ENCODE measurements at regions not wholly inside any gene's neighbourhood (a gene's known extent, or its start where the extent isn't known, plus 50 kb on each side); places are given as distances from the start of the nearest gene placed in this dataset.

GRCh38 chr10:8430321-8430720 is 375.8 kb downstream of the GATA3 start:
- no peak for DNase-seq (ENCODE audit: low read depth)

GRCh38 chr10:8431511-8431910 is 377.0 kb downstream of the GATA3 start:
- DNase-seq (ENCODE audit: low read depth), result no peak

- no peak for DNase-seq (ENCODE audit: low read depth)
These were observed 380.9 kb downstream of the GATA3 start for GRCh38 chr10:8435186-8436055.

GRCh38 chr10:8437896-8438295 is 383.4 kb downstream of the GATA3 start:
- DNase-seq (ENCODE audit: low read depth), result no peak

- no peak for DNase-seq (ENCODE audit: low read depth)
These were observed 384.1 kb downstream of the GATA3 start for GRCh38 chr10:8438603-8439002.

GRCh38 chr10:8439040-8439439 is 384.6 kb downstream of the GATA3 start:
- no peak for DNase-seq (ENCODE audit: low read depth)

GRCh38 chr10:8444630-8445029 is 390.1 kb downstream of the GATA3 start:
- DNase-seq (ENCODE audit: low read depth), result peak; percentile 16

GRCh38 chr10:8445353-8445752 is 390.9 kb downstream of the GATA3 start:
- no peak for DNase-seq (ENCODE audit: low read depth)

GRCh38 chr10:8449909-8450308 is 395.4 kb downstream of the GATA3 start:
- DNase-seq (ENCODE audit: low read depth), result no peak

- DNase-seq (ENCODE audit: low read depth), result no peak
These were observed 399.1 kb downstream of the GATA3 start for GRCh38 chr10:8453587-8453986.

- DNase-seq (ENCODE audit: low read depth), result no peak
These were observed 399.9 kb downstream of the GATA3 start for GRCh38 chr10:8454357-8454756.

GRCh38 chr10:8455181-8455580 is 400.7 kb downstream of the GATA3 start:
- no peak for DNase-seq (ENCODE audit: low read depth)

GRCh38 chr10:8456386-8456785 is 401.9 kb downstream of the GATA3 start:
- no peak for DNase-seq (ENCODE audit: low read depth)

- no peak for DNase-seq (ENCODE audit: low read depth)
These were observed 406.1 kb downstream of the GATA3 start for GRCh38 chr10:8460626-8461025.

GRCh38 chr10:8462565-8462964 is 408.1 kb downstream of the GATA3 start:
- DNase-seq (ENCODE audit: low read depth), result no peak

- no peak for DNase-seq (ENCODE audit: low read depth)
These were observed 409.4 kb downstream of the GATA3 start for GRCh38 chr10:8463853-8464252.

GRCh38 chr10:8468477-8468876 is 414.0 kb downstream of the GATA3 start:
- DNase-seq (ENCODE audit: low read depth), result no peak

- no peak for DNase-seq (ENCODE audit: low read depth)
These were observed 418.7 kb downstream of the GATA3 start for GRCh38 chr10:8473205-8473604.

- DNase-seq (ENCODE audit: low read depth), result no peak
These were observed 422.8 kb downstream of the GATA3 start for GRCh38 chr10:8477300-8477699.

GRCh38 chr10:8481718-8482504 is 427.4 kb downstream of the GATA3 start:
- no peak for DNase-seq (ENCODE audit: low read depth)

- DNase-seq (ENCODE audit: low read depth), result no peak
These were observed 430.5 kb downstream of the GATA3 start for GRCh38 chr10:8485032-8485431.

- DNase-seq (ENCODE audit: low read depth), result no peak
These were observed 432.9 kb downstream of the GATA3 start for GRCh38 chr10:8487346-8487745.

GRCh38 chr10:8489232-8489631 is 434.7 kb downstream of the GATA3 start:
- DNase-seq (ENCODE audit: low read depth), result no peak
